Heart right ventricle (tissue), 16 donors: ENCODE measurements at regions not wholly inside any gene's neighbourhood (a gene's known extent, or its start where the extent isn't known, plus 50 kb on each side); places are given as distances from the start of the nearest gene placed in this dataset.

Source experiments
- ATAC-seq, 8 donors: fragments of 200-7000 bp; cut with Tn5 transposase; one replicate each; pipeline ENCODE4 v1.9.1; 2020; ENCODE audit warnings: mild to moderate bottlenecking in 8 of 8, moderate library complexity in 8 of 8, moderate number of reproducible peaks in 1 of 8
- DNase-seq, 2 donors: peaks; one replicate each; pipeline ENCODE4 v3.0.0-alpha.2; 2020
- H3K27ac ChIP-seq, 10 donors: fragments of 200-600 bp; sonication (generic) in 2 of 10; one replicate each; pipeline versions ENCODE4 v1.5.0 to v1.8.0; 2020 to 2022; ENCODE audit warnings: mild to moderate bottlenecking in 3 of 10
- H3K27me3 ChIP-seq, 7 donors: fragments of 200-600 bp; one replicate each; pipeline ENCODE4 v1.8.0; 2021 to 2022; ENCODE audit warnings: mild to moderate bottlenecking in 2 of 7
- H3K36me3 ChIP-seq, 9 donors: fragments of 200-600 bp; sonication (generic) in 1 of 9; one replicate each; pipeline versions ENCODE4 v1.5.0 to v1.8.0; 2020 to 2022; ENCODE audit warnings: mild to moderate bottlenecking in 2 of 9
- H3K4me1 ChIP-seq, 9 donors: fragments of 200-600 bp; sonication (generic) in 1 of 9; one replicate each; pipeline versions ENCODE4 v1.5.0 to v1.8.0; 2020 to 2022; ENCODE audit warnings: mild to moderate bottlenecking in 4 of 9
- H3K4me3 ChIP-seq, 10 donors: fragments of 200-600 bp; sonication (generic) in 2 of 10; one replicate each; pipeline versions ENCODE4 v1.5.0 to v1.8.0; 2020 to 2022; ENCODE audit warnings: mild to moderate bottlenecking in 7 of 10, moderate library complexity in 2 of 10
- H3K9me3 ChIP-seq, 11 donors: fragments of 200-600 bp in 10 of 11; sonication (generic) in 2 of 11; one replicate each; pipeline versions ENCODE4 v1.5.0 to v1.8.0; 2013 to 2022; ENCODE audit warnings: mild to moderate bottlenecking in 2 of 11, control low read depth in 1 of 11, moderate library complexity in 1 of 11
- CTCF ChIP-seq, 9 donors: fragments of 200-600 bp; sonication (generic) in 2 of 9; IDR thresholded peaks; one replicate each; pipeline versions ENCODE4 v1.5.0 to v1.8.0; 2021 to 2022; ENCODE audit warnings: antibody characterized with exemption in 9 of 9, mild to moderate bottlenecking in 5 of 9, moderate library complexity in 1 of 9
- WGBS, 2 donors: extraction: QIAGEN DNeasy Blood & Tissue Kit; methylation state at CpG; one replicate each; pipeline ENCODE4 v1.1.7; 2013; ENCODE audit warnings: inconsistent platforms in 1 of 2; 5-methylcytosine and 5-hydroxymethylcytosine counted together
- intact Hi-C, 10 donors: fragments of 100-400 bp; cut with DNase I; formaldehyde crosslinking; loops; one replicate each; pipeline versions ENCODE4 v1.11.1 to v1.14.2; 2022
- donor health status: Arrhythmogenic right ventricular cardiomyopathy.
- donor health status: ischemic (EF 13 %, LVEDD 7.1; RV severe dilation, severe dysfunction).
- donor health status: healthy with polysubstance abuse.
- donor health status: DM: no; HTN: yes; CAD: no.
- donor health status: DM: no; HTN: no; CAD: no.
- donor health status: ischemic (EF 25% LVEDD 6.9; RV normal size, moderate dysfunction).
- donor health status: ischemic (EF 25% LVEDD 5.7; RV mildly dilated, moderate dysfunction).
- donor health status: healthy.
- donor health status: DM: yes; HTN: yes; CAD: no.
- donor health status: Ischemic cardiomyopathy.
- donor health status: ischemic (EF 35%, LVEDD 5.7; RV mildly dilated, moderate dysfunction).
- donor health status: nonischemic (EF 11% LVEDD 7.7; RV severe dilation, severe dysfunction).
- donor health status: DM: yes; HTN: yes; CAD: no.
- donor health status: PGD.
- donor health status: ischemic (EF 29% LVEDD 5.4; RV normal size, mild dysfunction).
- donor health status: nonischemic (EF 23%, LVEDD 6.1; RV moderate dilation, normal function).

- no peak for DNase-seq
- WGBS, 2 donors = 73 to 79% methylated on average over 25 of the region's 25 CpGs
Measured at GRCh38 chr22:48708558-48709245, 1119.0 kb downstream of the BRD1 start.

GRCh38 chr22:48707763-48708557, 1119.7 kb downstream of the BRD1 start:
- no peak overlapping the region for H3K27ac ChIP-seq
- no peaks in the 10 kb centered on the region for H3K36me3 ChIP-seq
- no peaks in the 10 kb centered on the region for H3K9me3 ChIP-seq
- no peak for ATAC-seq
- intact Hi-C loops = no loop called here
- no peak for DNase-seq
- TF ChIP-seq CTCF (IDR thresholded peaks at IDR 0.05) = no peak
- no peaks in the 10 kb centered on the region for H3K4me1 ChIP-seq
- 71 to 75% methylated on average over 35 of the region's 35 CpGs for WGBS, 2 donors
- H3K4me3 ChIP-seq = no peak overlapping the region
- H3K27me3 ChIP-seq = peaks cover 0 to 8% (median 4%) of the 10 kb centered on the region in 7 donors

More at GRCh38 chr22:48708558-48709245, 1119.0 kb downstream of the BRD1 start:
- Histone ChIP-seq H3K27me3 (peaks cover 0 to 11% (median 0%) of the 10 kb centered on the region in 7 donors), H3K9me3 (no peaks in the 10 kb centered on the region), H3K4me1 (no peaks in the 10 kb centered on the region), H3K36me3 (no peaks in the 10 kb centered on the region), H3K4me3 (no peak overlapping the region), H3K27ac (no peak overlapping the region)
- no peak for TF ChIP-seq CTCF (IDR thresholded peaks at IDR 0.05)
- no peak for ATAC-seq
- intact Hi-C loops = no loop called here

GRCh38 chr22:48706934-48707762, 1120.5 kb downstream of the BRD1 start:
- Histone ChIP-seq H3K4me3 (no peak overlapping the region), H3K27ac (no peak overlapping the region), H3K36me3 (no peaks in the 10 kb centered on the region), H3K27me3 (peaks cover 0 to 13% (median 4%) of the 10 kb centered on the region in 7 donors), H3K9me3 (no peaks in the 10 kb centered on the region), H3K4me1 (no peaks in the 10 kb centered on the region)
- DNase-seq = no peak
- 59 to 61% methylated on average over 15 of the region's 15 CpGs for WGBS, 2 donors
- TF ChIP-seq CTCF (IDR thresholded peaks at IDR 0.05) = no peak
- no peak for ATAC-seq
- intact Hi-C loops = no loop called here

GRCh38 chr22:48705917-48706605, 1121.6 kb downstream of the BRD1 start:
- DNase-seq (no peak), ATAC-seq (no peak)
- Histone ChIP-seq H3K27ac (no peak overlapping the region), H3K36me3 (no peaks in the 10 kb centered on the region), H3K4me3 (no peak overlapping the region), H3K9me3 (no peaks in the 10 kb centered on the region), H3K27me3 (peaks cover 0 to 18% (median 4%) of the 10 kb centered on the region in 7 donors), H3K4me1 (no peaks in the 10 kb centered on the region)
- intact Hi-C loops = no loop called here
- TF ChIP-seq CTCF (IDR thresholded peaks at IDR 0.05) = no peak
- WGBS, 2 donors = 78 to 84% methylated on average over 16 of the region's 16 CpGs
